NCI-H446 (cell line): ENCODE measurements at regions not wholly inside any gene's neighbourhood (a gene's known extent, or its start where the extent isn't known, plus 50 kb on each side); places are given as distances from the start of the nearest gene placed in this dataset.

Experiments used
- DNase-seq, 2 experiments: peaks; one replicate each; lab custom pipeline; 2025; lab: John Stamatoyannopoulos, UW

DNA sequence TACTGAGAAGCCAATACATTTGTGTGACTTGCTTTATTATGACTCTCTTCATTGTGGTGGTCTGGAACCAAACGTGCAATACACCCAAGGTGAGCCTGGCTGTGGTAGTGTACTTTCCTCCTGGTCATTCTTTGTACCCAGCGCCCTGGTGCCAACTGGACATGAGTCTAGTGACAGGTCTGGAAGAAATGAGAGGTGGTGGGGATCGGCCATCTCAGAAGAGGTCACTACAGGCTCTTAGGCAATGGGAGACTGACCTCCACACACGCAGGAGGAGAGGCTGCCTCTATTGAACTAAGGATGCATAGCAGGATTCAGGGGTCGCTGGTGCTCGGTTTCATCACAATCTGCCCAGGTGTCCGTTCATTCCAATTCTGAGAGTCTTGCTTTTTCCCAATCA is 56.4 kb upstream of the RTL6 start:
- no peak for DNase-seq

DNA sequence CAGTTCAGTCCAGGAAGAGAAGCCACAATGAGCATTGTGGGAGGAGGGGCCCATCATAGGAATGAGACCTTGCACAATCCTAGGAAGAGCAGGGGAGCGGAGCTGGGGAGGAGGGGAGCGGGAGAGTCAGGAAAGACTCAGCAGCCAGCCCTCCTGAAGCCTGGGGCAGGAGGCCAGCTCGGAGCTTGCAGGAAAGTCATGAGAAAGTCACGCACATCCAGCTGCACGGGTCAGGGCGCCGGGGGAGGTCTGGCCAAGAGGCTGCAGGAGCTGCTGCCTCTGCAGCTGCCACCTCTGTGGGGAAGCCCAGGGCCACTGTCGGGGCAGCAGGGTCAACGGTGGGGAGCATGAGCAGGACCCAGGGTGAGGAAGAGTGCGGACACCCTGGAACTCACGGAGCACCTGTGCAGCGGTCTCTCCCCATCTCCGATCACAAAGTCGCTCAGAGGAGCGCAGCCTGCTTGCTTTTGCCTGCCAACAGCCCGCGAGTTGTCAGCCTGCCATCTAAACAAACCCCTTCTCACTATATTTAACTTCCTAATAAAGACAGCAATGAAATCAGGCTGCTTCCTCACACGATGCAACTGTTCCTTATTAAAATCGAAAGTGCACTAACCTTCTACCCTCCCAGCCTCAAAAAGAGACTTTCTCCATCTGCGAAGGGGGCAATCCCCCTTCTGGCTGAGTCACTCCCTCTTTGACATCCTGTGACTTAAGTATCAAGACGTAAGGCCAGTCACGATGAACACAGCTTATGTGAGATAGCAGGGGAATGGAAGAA is 52.9 kb upstream of the RTL6 start:
- no peak for DNase-seq

DNA sequence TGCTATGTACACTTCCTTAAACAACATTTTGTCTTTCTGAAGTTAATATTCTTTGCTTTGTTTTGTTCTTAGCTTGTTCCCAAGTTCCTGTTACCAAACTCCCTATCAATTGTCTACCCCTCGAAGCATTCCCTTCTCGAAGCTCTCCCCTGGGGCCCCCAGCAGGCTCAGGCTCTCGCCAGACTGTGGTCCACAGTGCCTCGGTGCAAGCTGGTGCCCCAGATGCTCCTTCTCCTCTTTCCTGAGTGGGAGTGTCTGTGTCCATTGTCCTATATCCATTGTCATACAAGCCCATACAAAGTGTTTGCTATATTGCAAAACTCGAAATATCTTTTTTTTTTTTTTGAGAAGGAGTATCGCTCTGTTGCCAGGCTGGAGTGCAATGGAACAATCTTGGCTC is 51.7 kb upstream of the RTL6 start:
- no peak for DNase-seq

DNA sequence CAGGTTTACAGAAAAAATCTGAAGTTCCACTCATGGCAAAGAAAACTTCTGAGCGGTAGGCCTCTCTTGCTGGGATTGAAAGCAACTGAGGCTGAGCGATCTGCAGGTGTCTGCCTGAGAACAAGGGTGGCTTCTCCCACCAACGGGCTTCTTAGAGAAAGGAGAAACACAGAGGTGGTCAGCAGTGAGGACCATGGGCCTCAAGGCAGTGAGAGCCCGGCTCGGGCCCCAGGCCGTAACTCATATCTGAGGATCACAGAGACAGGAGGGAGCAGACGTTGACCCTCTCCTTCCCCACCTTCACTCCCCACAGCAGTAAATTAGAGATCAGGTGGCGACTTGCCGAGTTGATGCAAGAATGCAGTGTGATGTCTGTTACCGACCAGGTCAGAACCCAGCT is 50.9 kb upstream of the RTL6 start:
- no peak for DNase-seq
